Mucosa of gallbladder (tissue), 1 donor: ENCODE measurements at regions not wholly inside any gene's neighbourhood (a gene's known extent, or its start where the extent isn't known, plus 50 kb on each side); places are given as distances from the start of the nearest gene placed in this dataset.

Experiments
- DNase-seq: peaks from one replicate; pipeline ENCODE4 v3.0.0-alpha.2; 2020; ENCODE audit warnings: low spot score
- donor health status: DM: no; HTN: no; CAD: no.

- no peak for DNase-seq
Observed at GRCh38 chr12:18899162-18899561, 161.2 kb downstream of the CAPZA3 start.

GRCh38 chr12:18899678-18900317, 161.9 kb downstream of the CAPZA3 start:
- no peak for DNase-seq

- DNase-seq: no peak
Observed at GRCh38 chr12:18905134-18905533, 167.2 kb downstream of the CAPZA3 start.

- no peak for DNase-seq
Observed at GRCh38 chr12:18906395-18906794, 168.5 kb downstream of the CAPZA3 start.

- no peak for DNase-seq
Observed at GRCh38 chr12:18907127-18907526, 169.2 kb downstream of the CAPZA3 start.

GRCh38 chr12:18907728-18908127, 169.8 kb downstream of the CAPZA3 start:
- DNase-seq: no peak

GRCh38 chr12:18908191-18908590, 170.3 kb downstream of the CAPZA3 start:
- DNase-seq: no peak

- no peak for DNase-seq
Observed at GRCh38 chr12:18919871-18920511, 182.1 kb downstream of the CAPZA3 start.

GRCh38 chr12:18922851-18923250, 184.9 kb downstream of the CAPZA3 start:
- DNase-seq: no peak

- no peak for DNase-seq
Observed at GRCh38 chr12:18923721-18924120, 185.8 kb downstream of the CAPZA3 start.

- DNase-seq: no peak
Observed at GRCh38 chr12:18926188-18926587, 188.3 kb downstream of the CAPZA3 start.

GRCh38 chr12:18932211-18932610, 194.3 kb downstream of the CAPZA3 start:
- no peak for DNase-seq

- no peak for DNase-seq
Observed at GRCh38 chr12:18932715-18933114, 194.8 kb downstream of the CAPZA3 start.

GRCh38 chr12:18935371-18935965, 194.1 kb upstream of the PLEKHA5 start:
- DNase-seq: no peak

- DNase-seq: no peak
Observed at GRCh38 chr12:18939051-18939450, 190.5 kb upstream of the PLEKHA5 start.

- DNase-seq: no peak
Observed at GRCh38 chr12:18942669-18943068, 186.9 kb upstream of the PLEKHA5 start.

GRCh38 chr12:18943200-18943599, 186.3 kb upstream of the PLEKHA5 start:
- no peak for DNase-seq

- DNase-seq: no peak
Observed at GRCh38 chr12:18946106-18946505, 183.4 kb upstream of the PLEKHA5 start.

GRCh38 chr12:18951218-18951617, 178.3 kb upstream of the PLEKHA5 start:
- DNase-seq: no peak

GRCh38 chr12:18953505-18953904, 176.0 kb upstream of the PLEKHA5 start:
- DNase-seq: no peak

GRCh38 chr12:18955594-18955993, 173.9 kb upstream of the PLEKHA5 start:
- no peak for DNase-seq

- DNase-seq: no peak
Observed at GRCh38 chr12:18965203-18965602, 164.3 kb upstream of the PLEKHA5 start.

GRCh38 chr12:18966954-18967353, 162.6 kb upstream of the PLEKHA5 start:
- DNase-seq: no peak
